ENCODE measurements at regions not wholly inside any gene's neighbourhood (a gene's known extent, or its start where the extent isn't known, plus 50 kb on each side); places are given as distances from the start of the nearest gene placed in this dataset.

GRCh38 chr3:98994128-98994762, 92.8 kb upstream of the DCBLD2 start:
- DNase-seq (ENCODE audit: low spot score), result no peak
- no TSS peak for BruUV-seq (replicated peaks)
- no peaks in the 10 kb centered on the region for H4K20me1 ChIP-seq (ENCODE audit: insufficient read depth, low read length)
- peaks cover 5% of the 10 kb centered on the region; the same call in 1 of the 2 replicates for H3K36me3 ChIP-seq (ENCODE audit: insufficient read depth, low read length)
- ChIA-PET POLR2A (interaction anchor here (0.7 to 1.5 kb wide), 9 partner anchors 11 to 181 kb away, joined by 3 to 11 read pairs (median 3); no protein-coding TSS in a partner anchor), CTCF (ENCODE audit: unreplicated experiment) (interaction anchor here (1.1 kb wide), 1 partner anchor 23 kb away, joined by 3 read pairs; no protein-coding TSS in a partner anchor)
- no peak overlapping the region for H3K4me3 ChIP-seq (ENCODE audit: low read depth, low read length, poor library complexity, severe bottlenecking)
- TF ChIP-seq EZH2phosphoT487 (IDR thresholded peaks at IDR 0.05; ENCODE audit: borderline replicate concordance, low read depth, low read length) (no peak), CTCF (conservative IDR thresholded peaks at IDR 0.05; ENCODE audit: low read length) (peak; percentile 69)
- H3K27ac ChIP-seq (ENCODE audit: low read depth, low read length, poor library complexity, severe bottlenecking), result no peak overlapping the region
- no peaks in the 10 kb centered on the region for H3K79me2 ChIP-seq (ENCODE audit: insufficient read depth, low read depth, low read length)
- H3K4me2 ChIP-seq (ENCODE audit: low read length), result no peak overlapping the region
- intact Hi-C loops (cut with micrococcal nuclease; ENCODE audit: unreplicated experiment), result loop anchor here (5.0 kb wide), 1 partner anchor 177 kb away; no protein-coding TSS in a partner anchor
- no peaks in the 10 kb centered on the region; the same call in 1 of the 2 replicates for H3K9me2 ChIP-seq (ENCODE audit: insufficient read depth, low read length)
- no peak overlapping the region for H2AFZ ChIP-seq (ENCODE audit: low read length)
- H3K4me1 ChIP-seq (ENCODE audit: insufficient read depth, low read length, poor library complexity, severe bottlenecking), result peaks cover 19% of the 10 kb centered on the region
- H3K9me3 ChIP-seq (ENCODE audit: low read length), result peaks cover 31% of the 10 kb centered on the region; the same call in 1 of the 2 replicates

- BruUV-seq (replicated peaks), result no TSS peak
- Histone ChIP-seq H3K9me3 (ENCODE audit: low read length) (peaks cover 7% of the 10 kb centered on the region; the same call in 1 of the 2 replicates), H2AFZ (ENCODE audit: low read length) (peak overlapping the region; percentile 56; the same call in 1 of the 2 replicates), H4K20me1 (ENCODE audit: insufficient read depth, low read length) (no peaks in the 10 kb centered on the region), H3K79me2 (ENCODE audit: insufficient read depth, low read depth, low read length) (no peaks in the 10 kb centered on the region), H3K9me2 (ENCODE audit: insufficient read depth, low read length) (no peaks in the 10 kb centered on the region; the same call in 1 of the 2 replicates), H3K4me3 (ENCODE audit: low read depth, low read length, poor library complexity, severe bottlenecking) (no peak overlapping the region), H3K36me3 (ENCODE audit: insufficient read depth, low read length) (no peaks in the 10 kb centered on the region), H3K27ac (ENCODE audit: low read depth, low read length, poor library complexity, severe bottlenecking) (no peak overlapping the region), H3K4me2 (ENCODE audit: low read length) (no peak overlapping the region), H3K4me1 (ENCODE audit: insufficient read depth, low read length, poor library complexity, severe bottlenecking) (peaks cover 9% of the 10 kb centered on the region)
- POLR2A ChIA-PET, result interaction anchor here (1.0 kb wide), 1 partner anchor 10 kb away, joined by 3 read pairs; no protein-coding TSS in a partner anchor
- TF ChIP-seq CTCF (conservative IDR thresholded peaks at IDR 0.05; ENCODE audit: low read length) (peak; percentile 84), EZH2phosphoT487 (IDR thresholded peaks at IDR 0.05; ENCODE audit: borderline replicate concordance, low read depth, low read length) (no peak)
- CTCF ChIA-PET (ENCODE audit: unreplicated experiment), result interaction anchor here (0.6 to 1.8 kb wide), 3 partner anchors 15 to 182 kb away, joined by 3 to 9 read pairs (median 3); no protein-coding TSS in a partner anchor
- intact Hi-C loops (cut with micrococcal nuclease; ENCODE audit: unreplicated experiment), result loop anchor here (1.0 to 5.0 kb wide), 3 partner anchors 107 to 182 kb away; no protein-coding TSS in a partner anchor
- peak; percentile 67 for DNase-seq (ENCODE audit: low spot score)
These were observed 89.9 kb upstream of the DCBLD2 start for GRCh38 chr3:98991393-98991792.
